ENCODE measurements at regions not wholly inside any gene's neighbourhood (a gene's known extent, or its start where the extent isn't known, plus 50 kb on each side); places are given as distances from the start of the nearest gene placed in this dataset.

GRCh38 chr3:105976196-105976595 is 107.4 kb upstream of the CBLB start:
- Histone ChIP-seq H3K4me1 (no peaks in the 10 kb centered on the region), H3K36me3 (no peaks in the 10 kb centered on the region), H3K27me3 (no peaks in the 10 kb centered on the region), H4K20me1 (ENCODE audit: low read depth) (no peaks in the 10 kb centered on the region), H3F3A (ENCODE audit: low read depth) (no peaks in the 10 kb centered on the region), H3K27ac (no peak overlapping the region), H3K9me3 (ENCODE audit: low read depth) (no peaks in the 10 kb centered on the region), H3K9ac (no peak overlapping the region), H3K4me3 (no peak overlapping the region), H2AFZ (replicated peaks) (no peak overlapping the region), H3K79me2 (ENCODE audit: low read depth) (no peaks in the 10 kb centered on the region), H3K4me2 (no peak overlapping the region)
- H3K27ac Mint-ChIP-seq = no peak overlapping the region
- H3K4me1 Mint-ChIP-seq = no peaks in the 10 kb centered on the region
- H3K36me3 Mint-ChIP-seq = no peaks in the 10 kb centered on the region
- TF ChIP-seq EZH2 (IDR thresholded peaks at IDR 0.05) = no peak
- TF ChIP-seq EZH2phosphoT487 (IDR thresholded peaks at IDR 0.05) = no peak
- TF ChIP-seq CTCF (IDR thresholded peaks at IDR 0.05) = no peak
- no peak overlapping the region for H3K4me3 Mint-ChIP-seq
- DNase-seq (ENCODE audit: low spot score) = no peak
- H3K27me3 Mint-ChIP-seq (ENCODE audit: insufficient read depth, low read depth) = no peaks in the 10 kb centered on the region
- H3K9me3 Mint-ChIP-seq = peaks cover 11% of the 10 kb centered on the region

- Histone ChIP-seq H4K20me1 (ENCODE audit: low read depth) (no peaks in the 10 kb centered on the region), H3K79me2 (ENCODE audit: low read depth) (no peaks in the 10 kb centered on the region), H3K27me3 (no peaks in the 10 kb centered on the region), H3K9ac (no peak overlapping the region), H2AFZ (replicated peaks) (no peak overlapping the region), H3K27ac (no peak overlapping the region), H3K4me1 (no peaks in the 10 kb centered on the region), H3K4me2 (no peak overlapping the region), H3F3A (ENCODE audit: low read depth) (no peaks in the 10 kb centered on the region), H3K36me3 (no peaks in the 10 kb centered on the region), H3K9me3 (ENCODE audit: low read depth) (peaks cover 10% of the 10 kb centered on the region), H3K4me3 (no peak overlapping the region)
- Mint-ChIP-seq H3K36me3 (peaks cover 2% of the 10 kb centered on the region), H3K27me3 (ENCODE audit: insufficient read depth, low read depth) (peaks cover 2% of the 10 kb centered on the region), H3K9me3 (peaks cover 11% of the 10 kb centered on the region), H3K4me3 (no peak overlapping the region), H3K27ac (no peak overlapping the region), H3K4me1 (no peaks in the 10 kb centered on the region)
- TF ChIP-seq EZH2 (IDR thresholded peaks at IDR 0.05) (no peak), EZH2phosphoT487 (IDR thresholded peaks at IDR 0.05) (no peak), CTCF (IDR thresholded peaks at IDR 0.05) (no peak)
- no peak for DNase-seq (ENCODE audit: low spot score)
These were observed 111.1 kb upstream of the CBLB start for GRCh38 chr3:105979961-105980360.

GRCh38 chr3:105982207-105982606 is 113.4 kb upstream of the CBLB start:
- Histone ChIP-seq H3K4me1 (no peaks in the 10 kb centered on the region), H3K27me3 (no peaks in the 10 kb centered on the region), H3K36me3 (no peaks in the 10 kb centered on the region), H3K79me2 (ENCODE audit: low read depth) (no peaks in the 10 kb centered on the region), H3K4me3 (no peak overlapping the region), H3K9me3 (ENCODE audit: low read depth) (peaks cover 10% of the 10 kb centered on the region), H3F3A (ENCODE audit: low read depth) (no peaks in the 10 kb centered on the region), H4K20me1 (ENCODE audit: low read depth) (no peaks in the 10 kb centered on the region), H3K9ac (no peak overlapping the region), H2AFZ (replicated peaks) (no peak overlapping the region), H3K27ac (no peak overlapping the region), H3K4me2 (no peak overlapping the region)
- no peak overlapping the region for H3K27ac Mint-ChIP-seq
- peaks cover 11% of the 10 kb centered on the region for H3K9me3 Mint-ChIP-seq
- H3K4me1 Mint-ChIP-seq = no peaks in the 10 kb centered on the region
- no peak for TF ChIP-seq EZH2phosphoT487 (IDR thresholded peaks at IDR 0.05)
- no peak for TF ChIP-seq EZH2 (IDR thresholded peaks at IDR 0.05)
- TF ChIP-seq CTCF (IDR thresholded peaks at IDR 0.05) = no peak
- DNase-seq (ENCODE audit: low spot score) = no peak
- H3K4me3 Mint-ChIP-seq = no peak overlapping the region
- peaks cover 2% of the 10 kb centered on the region for H3K36me3 Mint-ChIP-seq
- H3K27me3 Mint-ChIP-seq (ENCODE audit: insufficient read depth, low read depth) = peaks cover 2% of the 10 kb centered on the region

All from neural progenitor cell (in vitro differentiated cells).